ENCODE measurements at regions not wholly inside any gene's neighbourhood (a gene's known extent, or its start where the extent isn't known, plus 50 kb on each side); places are given as distances from the start of the nearest gene placed in this dataset.

DNA sequence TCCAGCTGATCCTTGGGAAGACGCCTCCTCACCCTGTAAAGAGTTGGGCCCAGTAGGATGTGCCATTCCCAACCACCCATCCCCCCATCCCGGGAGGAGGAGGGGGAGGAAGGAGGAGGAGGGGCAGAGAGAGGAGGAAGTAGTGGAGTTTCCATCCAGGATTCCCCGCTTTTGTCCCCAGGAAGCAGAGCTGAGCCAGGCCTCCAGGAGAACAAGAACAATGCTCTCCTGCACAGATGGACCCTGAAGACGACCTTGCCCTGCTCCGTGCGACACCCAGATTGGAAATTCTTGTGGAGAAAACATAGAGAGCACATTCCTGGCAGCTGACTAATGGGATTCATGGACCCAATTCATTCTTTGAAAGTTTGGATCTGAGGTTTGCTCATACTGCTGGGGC, 132.3 kb upstream of the CRY1 start:
- Mint-ChIP-seq H3K4me1 (ENCODE audit: unreplicated experiment) (peaks cover 10% of the 10 kb centered on the region), H3K27me3 (peaks cover 13% of the 10 kb centered on the region), H3K4me3 (no peak overlapping the region), H3K27ac (no peak overlapping the region), H3K9me3 (no peaks in the 10 kb centered on the region), H3K36me3 (no peaks in the 10 kb centered on the region)
- TF ChIP-seq, protein P1, sequence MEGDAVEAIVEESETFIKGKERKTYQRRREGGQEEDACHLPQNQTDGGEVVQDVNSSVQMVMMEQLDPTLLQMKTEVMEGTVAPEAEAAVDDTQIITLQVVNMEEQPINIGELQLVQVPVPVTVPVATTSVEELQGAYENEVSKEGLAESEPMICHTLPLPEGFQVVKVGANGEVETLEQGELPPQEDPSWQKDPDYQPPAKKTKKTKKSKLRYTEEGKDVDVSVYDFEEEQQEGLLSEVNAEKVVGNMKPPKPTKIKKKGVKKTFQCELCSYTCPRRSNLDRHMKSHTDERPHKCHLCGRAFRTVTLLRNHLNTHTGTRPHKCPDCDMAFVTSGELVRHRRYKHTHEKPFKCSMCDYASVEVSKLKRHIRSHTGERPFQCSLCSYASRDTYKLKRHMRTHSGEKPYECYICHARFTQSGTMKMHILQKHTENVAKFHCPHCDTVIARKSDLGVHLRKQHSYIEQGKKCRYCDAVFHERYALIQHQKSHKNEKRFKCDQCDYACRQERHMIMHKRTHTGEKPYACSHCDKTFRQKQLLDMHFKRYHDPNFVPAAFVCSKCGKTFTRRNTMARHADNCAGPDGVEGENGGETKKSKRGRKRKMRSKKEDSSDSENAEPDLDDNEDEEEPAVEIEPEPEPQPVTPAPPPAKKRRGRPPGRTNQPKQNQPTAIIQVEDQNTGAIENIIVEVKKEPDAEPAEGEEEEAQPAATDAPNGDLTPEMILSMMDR (conservative IDR thresholded peaks at IDR 0.05): no peak
- DNase-seq (ENCODE audit: extremely low spot score, unreplicated experiment): no peak

- DNase-seq (ENCODE audit: extremely low spot score, unreplicated experiment): no peak
- Mint-ChIP-seq H3K36me3 (no peaks in the 10 kb centered on the region), H3K9me3 (no peaks in the 10 kb centered on the region), H3K27me3 (peaks cover 13% of the 10 kb centered on the region), H3K4me3 (no peak overlapping the region), H3K27ac (no peak overlapping the region), H3K4me1 (ENCODE audit: unreplicated experiment) (peaks cover 10% of the 10 kb centered on the region)
- TF ChIP-seq, protein P1 (conservative IDR thresholded peaks at IDR 0.05): no peak
These were observed 132.8 kb upstream of the CRY1 start for GRCh38 chr12:107226126-107226525.

DNA sequence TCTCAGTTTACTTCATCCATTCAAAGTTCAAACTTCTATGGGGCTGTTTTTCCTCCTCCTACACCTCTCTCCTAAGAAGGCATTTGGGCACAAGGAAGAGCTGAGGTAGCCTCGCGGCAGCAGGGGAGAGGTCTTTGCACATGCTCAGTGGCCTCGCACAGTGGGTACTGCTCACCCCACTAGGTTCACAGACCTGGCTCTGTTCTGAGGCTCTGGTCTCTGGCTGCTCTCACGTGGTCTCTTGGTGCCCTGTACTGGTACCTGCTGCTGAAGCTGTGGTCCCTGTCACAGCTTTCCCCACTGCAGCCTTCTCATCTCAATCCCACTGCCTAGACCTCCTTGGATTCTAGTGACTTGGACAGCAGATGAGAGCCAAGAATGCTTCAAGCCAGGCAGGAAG, 134.7 kb upstream of the CRY1 start:
- no peaks in the 10 kb centered on the region for H3K9me3 Mint-ChIP-seq
- H3K27ac Mint-ChIP-seq: no peak overlapping the region
- H3K36me3 Mint-ChIP-seq: no peaks in the 10 kb centered on the region
- peaks cover 8% of the 10 kb centered on the region for H3K27me3 Mint-ChIP-seq
- H3K4me3 Mint-ChIP-seq: no peak overlapping the region
- DNase-seq (ENCODE audit: extremely low spot score, unreplicated experiment): no peak
- peaks cover 10% of the 10 kb centered on the region for H3K4me1 Mint-ChIP-seq (ENCODE audit: unreplicated experiment)
- TF ChIP-seq, protein P1 (conservative IDR thresholded peaks at IDR 0.05): no peak

GRCh38 chr12:107229827-107230226, 136.5 kb upstream of the CRY1 start:
- DNase-seq (ENCODE audit: extremely low spot score, unreplicated experiment): no peak
- Mint-ChIP-seq H3K36me3 (no peaks in the 10 kb centered on the region), H3K27ac (no peak overlapping the region), H3K4me1 (ENCODE audit: unreplicated experiment) (peaks cover 5% of the 10 kb centered on the region), H3K9me3 (no peaks in the 10 kb centered on the region), H3K4me3 (no peak overlapping the region), H3K27me3 (peaks cover 4% of the 10 kb centered on the region)
- TF ChIP-seq, protein P1 (conservative IDR thresholded peaks at IDR 0.05): no peak

- no peaks in the 10 kb centered on the region for H3K36me3 Mint-ChIP-seq
- TF ChIP-seq, protein P1 (conservative IDR thresholded peaks at IDR 0.05): no peak
- H3K27me3 Mint-ChIP-seq: peaks cover 7% of the 10 kb centered on the region
- no peak overlapping the region for H3K27ac Mint-ChIP-seq
- H3K9me3 Mint-ChIP-seq: no peaks in the 10 kb centered on the region
- no peak for DNase-seq (ENCODE audit: extremely low spot score, unreplicated experiment)
- no peak overlapping the region for H3K4me3 Mint-ChIP-seq
- peaks cover 5% of the 10 kb centered on the region for H3K4me1 Mint-ChIP-seq (ENCODE audit: unreplicated experiment)
These were observed 138.0 kb upstream of the CRY1 start for GRCh38 chr12:107231303-107231702.

DNA sequence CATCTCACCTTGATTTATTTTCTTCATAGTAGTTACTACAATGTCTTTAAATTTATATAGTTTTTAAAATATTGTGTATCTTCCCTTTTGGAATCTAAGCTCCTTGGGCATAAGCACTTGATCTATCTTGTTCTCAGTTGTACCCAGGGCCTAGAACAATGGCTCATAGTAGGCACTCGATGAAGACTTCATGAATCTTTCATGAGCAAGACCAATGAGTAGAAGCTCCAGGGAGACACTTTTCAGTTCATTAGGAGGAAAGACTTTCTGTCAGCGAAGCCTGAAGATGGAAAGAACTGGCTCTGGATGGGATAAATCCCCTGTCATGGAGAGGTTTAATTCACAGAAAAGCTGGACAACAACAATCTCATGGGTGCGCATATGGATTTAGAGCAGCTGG, 140.2 kb upstream of the CRY1 start:
- H3K27me3 Mint-ChIP-seq: peaks cover 9% of the 10 kb centered on the region

More for the DNA sequence above, 140.2 kb upstream of the CRY1 start:
- Mint-ChIP-seq H3K4me3 (no peak overlapping the region), H3K9me3 (no peaks in the 10 kb centered on the region), H3K4me1 (ENCODE audit: unreplicated experiment) (peaks cover 22% of the 10 kb centered on the region), H3K36me3 (no peaks in the 10 kb centered on the region), H3K27ac (no peak overlapping the region)
- TF ChIP-seq, protein P1 (conservative IDR thresholded peaks at IDR 0.05): no peak
- DNase-seq (ENCODE audit: extremely low spot score, unreplicated experiment): no peak

Data from type B pancreatic cell (in vitro differentiated cells).